ELR (cell line): ENCODE measurements at regions not wholly inside any gene's neighbourhood (a gene's known extent, or its start where the extent isn't known, plus 50 kb on each side); places are given as distances from the start of the nearest gene placed in this dataset.
"Not testable (repeated sequence)": the region's sequence is repeated elsewhere in the genome, so short reads cannot be mapped to it uniquely, and the experiment has no call there.

Source experiments
- DNase-seq: peaks from one replicate; pipeline ENCODE4 v3.0.0-alpha.2; 2015; ENCODE audit warnings: low read depth

- no peak for DNase-seq
Observed at GRCh38 chr6:16823718-16824352, 62.6 kb upstream of the ATXN1 start.

GRCh38 chr6:16822975-16823717, 61.9 kb upstream of the ATXN1 start:
- DNase-seq: no peak

- peak; percentile 6 for DNase-seq
Observed at GRCh38 chr6:16822529-16822928, 61.3 kb upstream of the ATXN1 start.

GRCh38 chr6:16821834-16822264, 60.6 kb upstream of the ATXN1 start:
- no peak for DNase-seq

DNA sequence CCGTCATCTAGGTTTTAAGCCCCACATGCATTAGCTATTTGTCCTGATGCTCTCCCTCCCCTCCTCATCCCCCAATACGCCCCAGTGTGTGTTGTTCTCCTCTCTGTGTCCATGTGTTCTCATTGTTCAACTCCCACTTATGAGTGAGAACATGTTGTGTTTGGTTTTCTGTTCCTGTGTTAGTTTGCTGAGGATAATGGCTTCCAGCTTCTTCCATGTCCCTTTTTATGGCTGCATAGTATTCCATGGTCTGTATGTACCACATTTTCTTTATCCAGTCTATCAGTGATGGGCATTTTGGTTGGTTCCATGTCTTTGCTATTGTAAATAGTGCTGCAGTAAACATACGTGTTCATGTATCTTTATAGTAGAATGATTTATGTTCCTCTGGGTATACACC, 59.0 kb upstream of the ATXN1 start:
- not testable (repeated sequence) for DNase-seq

DNA sequence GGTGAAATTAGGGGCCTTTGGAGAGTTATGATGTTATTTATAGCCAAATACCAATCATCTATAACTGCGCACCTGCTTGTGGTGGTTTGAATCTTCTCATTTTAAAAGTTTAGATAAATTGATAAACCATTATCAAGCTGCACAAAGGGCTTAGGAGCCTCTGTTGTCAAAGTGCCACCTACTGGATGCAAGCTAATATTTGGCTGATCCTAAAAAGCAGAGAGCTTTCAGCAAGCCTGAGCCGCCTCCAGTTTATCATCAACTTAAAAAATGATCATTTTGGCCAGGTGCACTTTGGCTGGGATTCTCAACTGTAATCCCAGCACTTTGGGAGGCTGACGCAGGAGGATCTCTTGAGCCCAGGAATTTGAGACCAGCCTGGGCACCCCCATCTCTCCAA, 58.5 kb upstream of the ATXN1 start:
- DNase-seq: peak; percentile 48

GRCh38 chr6:16818992-16819626, 57.8 kb upstream of the ATXN1 start:
- DNase-seq: no peak

GRCh38 chr6:16817594-16817993, 56.3 kb upstream of the ATXN1 start:
- no peak for DNase-seq

DNA sequence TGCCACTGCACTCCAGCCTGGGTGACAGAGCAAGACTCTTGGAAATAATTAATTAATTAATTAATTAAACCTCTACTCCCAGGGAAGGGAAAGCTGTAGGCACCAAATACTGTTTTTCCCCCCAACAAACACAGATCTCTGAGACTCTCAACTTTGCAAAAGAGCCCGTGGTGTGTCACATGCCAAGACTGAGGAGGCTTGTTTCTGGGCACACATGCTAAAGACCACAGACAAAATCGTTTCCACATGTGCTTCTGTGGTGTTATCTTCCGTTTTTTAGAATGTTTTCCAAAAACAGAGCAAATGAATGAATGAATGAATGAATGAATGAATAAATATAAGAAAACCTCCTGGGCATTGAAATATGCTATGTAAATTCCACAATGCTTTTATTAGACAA, 55.6 kb upstream of the ATXN1 start:
- no peak for DNase-seq

DNA sequence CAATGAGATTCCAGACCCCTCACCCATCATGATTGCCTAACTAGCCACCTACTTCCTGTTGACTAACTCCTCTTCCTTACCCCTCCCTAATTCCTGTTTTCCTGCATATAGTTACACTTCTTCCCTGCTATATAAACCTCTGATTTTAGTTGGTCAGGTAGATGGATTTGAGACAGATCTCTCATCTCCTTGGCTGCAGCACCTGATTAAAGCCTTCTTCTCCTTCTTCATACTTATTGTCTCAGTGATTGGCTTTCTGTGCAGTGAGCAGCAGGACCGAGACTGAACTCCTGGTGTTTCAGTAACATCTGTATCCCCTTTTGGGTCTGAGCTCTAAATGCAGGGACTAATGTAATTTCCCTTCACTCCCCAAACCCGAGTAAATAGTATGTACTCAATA, 51.7 kb upstream of the ATXN1 start:
- no peak for DNase-seq

DNA sequence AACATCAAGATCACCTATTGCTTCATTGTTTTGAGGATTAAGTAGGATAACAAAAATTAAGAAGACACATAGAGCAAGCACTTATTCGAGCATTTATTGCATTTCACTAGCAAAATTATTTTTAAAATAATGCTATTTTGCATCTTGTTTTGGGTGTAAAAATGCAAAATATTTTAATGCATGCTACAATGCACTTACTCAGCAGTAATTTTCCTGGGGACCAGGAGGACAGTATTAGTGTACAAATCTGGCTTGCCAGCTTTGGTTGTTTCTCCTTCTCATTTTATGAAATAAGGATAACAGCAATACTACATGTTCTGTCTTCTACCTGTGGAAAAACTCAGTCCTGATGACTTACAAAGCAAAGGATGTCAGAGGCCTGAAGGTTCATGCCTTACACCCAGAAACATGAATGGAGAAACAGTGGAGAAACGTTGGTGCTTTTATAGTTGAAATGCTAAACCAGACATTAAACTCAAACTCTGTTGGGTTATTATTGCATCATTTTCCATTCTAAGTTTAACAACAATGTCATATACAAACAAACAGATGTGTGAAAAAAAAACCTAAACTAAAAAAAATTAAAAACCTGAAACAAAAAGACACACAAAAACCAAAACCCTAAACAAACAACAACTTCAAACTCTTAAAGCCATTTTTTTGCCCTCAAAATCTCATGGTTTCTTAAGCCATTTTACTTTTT, 50.2 kb upstream of the ATXN1 start:
- DNase-seq: no peak
